GM12873 (cell line): ENCODE measurements at regions not wholly inside any gene's neighbourhood (a gene's known extent, or its start where the extent isn't known, plus 50 kb on each side); places are given as distances from the start of the nearest gene placed in this dataset.

Experiments
- TF ChIP-seq, protein P1 (sequence below): IDR thresholded peaks from 2 replicates; pipeline ENCODE4 v1.5.1; 2012; ENCODE audit warnings: low read depth, mild to moderate bottlenecking, moderate library complexity, low read length, control low read depth; ENCODE audit not compliant: insufficient read depth; ENCODE audit errors: missing control alignments

DNA sequence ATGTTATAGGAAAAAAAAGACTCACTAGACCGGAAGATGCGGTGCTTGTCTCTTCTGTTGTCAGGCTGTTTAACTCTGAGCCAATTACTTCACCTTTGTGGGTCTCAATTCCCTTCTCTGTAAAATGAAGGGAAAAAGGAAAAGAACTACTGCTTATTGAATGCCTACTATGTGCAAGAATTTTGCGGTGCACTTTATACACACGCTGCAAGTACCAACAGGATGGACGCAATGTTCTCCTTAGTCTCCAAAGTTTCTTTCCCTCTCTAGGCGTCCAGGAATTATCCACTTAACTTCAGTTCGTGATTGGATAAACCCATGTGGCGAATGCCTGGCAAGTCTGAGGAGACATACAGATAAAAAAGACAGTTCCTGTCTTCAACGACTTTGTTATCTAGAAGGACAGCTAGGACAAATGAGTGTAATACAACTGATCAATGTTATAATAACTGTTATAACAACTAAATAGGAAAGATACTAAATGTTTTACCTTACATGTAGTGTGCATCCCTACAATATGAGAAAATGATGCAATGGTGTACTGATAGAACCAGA, 69.0 kb upstream of the JARID2 start:
- TF ChIP-seq, protein P1, sequence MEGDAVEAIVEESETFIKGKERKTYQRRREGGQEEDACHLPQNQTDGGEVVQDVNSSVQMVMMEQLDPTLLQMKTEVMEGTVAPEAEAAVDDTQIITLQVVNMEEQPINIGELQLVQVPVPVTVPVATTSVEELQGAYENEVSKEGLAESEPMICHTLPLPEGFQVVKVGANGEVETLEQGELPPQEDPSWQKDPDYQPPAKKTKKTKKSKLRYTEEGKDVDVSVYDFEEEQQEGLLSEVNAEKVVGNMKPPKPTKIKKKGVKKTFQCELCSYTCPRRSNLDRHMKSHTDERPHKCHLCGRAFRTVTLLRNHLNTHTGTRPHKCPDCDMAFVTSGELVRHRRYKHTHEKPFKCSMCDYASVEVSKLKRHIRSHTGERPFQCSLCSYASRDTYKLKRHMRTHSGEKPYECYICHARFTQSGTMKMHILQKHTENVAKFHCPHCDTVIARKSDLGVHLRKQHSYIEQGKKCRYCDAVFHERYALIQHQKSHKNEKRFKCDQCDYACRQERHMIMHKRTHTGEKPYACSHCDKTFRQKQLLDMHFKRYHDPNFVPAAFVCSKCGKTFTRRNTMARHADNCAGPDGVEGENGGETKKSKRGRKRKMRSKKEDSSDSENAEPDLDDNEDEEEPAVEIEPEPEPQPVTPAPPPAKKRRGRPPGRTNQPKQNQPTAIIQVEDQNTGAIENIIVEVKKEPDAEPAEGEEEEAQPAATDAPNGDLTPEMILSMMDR = no peak

DNA sequence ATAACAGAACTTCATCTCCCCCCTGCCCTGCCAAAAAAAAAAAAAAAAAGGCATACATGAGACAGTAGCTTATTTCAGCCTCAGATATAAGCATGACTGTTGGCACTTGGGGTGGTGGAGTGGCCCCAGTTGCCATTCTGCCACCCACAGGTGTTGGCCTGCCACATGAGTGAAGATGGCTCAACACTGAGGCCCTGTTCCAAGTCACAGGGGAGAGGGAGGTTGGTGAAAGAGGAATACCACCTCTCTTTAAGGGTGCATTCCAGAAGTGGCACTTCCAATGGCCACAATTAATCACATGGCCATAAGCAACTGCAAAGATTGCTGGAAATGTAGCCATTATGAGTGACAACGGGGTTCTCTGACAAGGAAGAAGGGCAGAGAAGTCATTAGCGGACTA, 61.9 kb upstream of the JARID2 start:
- TF ChIP-seq, protein P1 = no peak

DNA sequence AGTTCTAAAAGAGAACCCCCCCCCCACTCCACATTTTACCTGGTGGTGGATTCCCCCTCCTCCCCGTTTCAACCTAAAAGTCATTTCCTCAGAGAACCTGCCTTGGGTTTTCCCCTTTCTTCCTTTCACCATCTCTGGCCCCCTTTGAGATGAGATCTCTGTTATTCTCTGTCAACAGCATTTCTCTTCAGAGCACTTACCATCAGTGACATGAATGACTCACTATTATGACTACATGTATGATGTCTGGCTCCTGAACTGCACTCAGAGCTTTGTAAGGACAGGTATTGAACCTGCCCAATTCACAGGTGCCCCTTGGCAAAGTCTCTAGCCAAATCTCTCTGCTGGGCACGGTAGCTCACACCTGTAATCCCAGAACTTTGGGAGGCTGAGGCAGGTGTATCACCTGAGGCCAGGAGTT, 61.4 kb upstream of the JARID2 start:
- TF ChIP-seq, protein P1 = no peak

DNA sequence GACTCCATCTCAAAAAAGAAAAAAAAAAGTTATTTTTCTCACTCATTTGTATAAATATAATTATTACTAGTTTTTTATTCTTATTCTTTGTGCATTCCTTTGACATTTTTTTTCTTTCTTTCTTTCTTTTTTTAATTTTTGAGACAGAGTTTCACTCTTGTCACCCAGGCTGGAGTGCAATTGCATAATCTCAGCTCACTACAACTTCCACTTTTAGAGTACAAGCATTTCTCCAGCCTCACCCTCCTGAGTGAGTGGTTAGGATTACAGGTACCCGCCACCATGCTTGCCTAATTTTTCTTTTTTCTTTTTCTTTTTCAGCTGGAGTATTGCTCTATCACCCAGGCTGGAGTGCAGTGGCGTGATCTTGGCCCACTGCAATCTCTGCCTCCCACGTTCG, 51.4 kb upstream of the JARID2 start:
- TF ChIP-seq, protein P1 = no peak
